AG20443 (cell line): ENCODE measurements at regions not wholly inside any gene's neighbourhood (a gene's known extent, or its start where the extent isn't known, plus 50 kb on each side); places are given as distances from the start of the nearest gene placed in this dataset.

Experiments used
- DNase-seq: peaks from one replicate; pipeline ENCODE4 v3.0.0; 2012; ENCODE audit warnings: low spot score, mixed read lengths

DNA sequence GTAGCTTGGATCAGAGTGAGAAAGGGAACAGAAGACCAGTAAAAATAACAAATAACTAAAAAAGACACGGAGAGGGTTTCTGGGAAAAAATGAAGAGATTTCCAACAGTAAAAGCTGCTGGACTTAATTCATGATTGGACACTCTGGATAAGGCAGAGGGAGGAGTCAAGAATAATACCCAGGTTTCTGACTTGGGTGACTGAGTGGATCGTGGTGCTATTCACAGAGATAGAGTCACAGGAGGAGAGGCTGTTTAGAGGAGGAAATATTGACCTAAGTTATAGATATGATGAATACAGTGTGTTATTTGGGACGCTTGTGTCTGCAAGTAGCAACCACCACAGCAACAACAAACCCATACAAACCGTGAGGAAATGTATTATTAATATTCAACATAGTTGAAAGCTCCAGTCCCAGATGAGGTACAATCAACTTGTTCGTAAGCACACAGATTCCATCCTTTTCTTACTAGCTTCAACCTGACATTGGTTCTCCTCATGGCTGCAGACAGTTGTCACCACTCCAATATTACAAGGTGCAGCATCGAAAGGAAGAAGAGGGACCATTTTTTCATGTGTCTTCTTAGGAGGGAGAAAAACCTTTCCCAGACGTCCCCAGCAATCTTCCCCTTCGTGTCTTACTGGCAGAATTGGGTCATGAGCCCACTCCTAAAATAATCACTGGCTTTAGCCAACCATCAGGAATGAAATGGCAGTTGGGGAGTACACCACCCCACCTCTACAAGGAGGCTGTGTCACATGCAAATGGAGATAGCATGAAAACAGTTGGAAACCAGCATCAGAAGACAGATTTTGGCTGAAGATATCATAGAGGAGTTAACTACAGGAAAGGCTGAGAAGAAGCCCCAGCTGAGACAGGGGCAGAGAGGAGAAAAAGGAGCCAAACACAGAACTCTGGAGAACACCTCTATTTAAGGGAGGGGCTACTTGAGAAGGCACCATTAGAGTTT is 387.8 kb downstream of the SHQ1 start:
- no peak for DNase-seq

DNA sequence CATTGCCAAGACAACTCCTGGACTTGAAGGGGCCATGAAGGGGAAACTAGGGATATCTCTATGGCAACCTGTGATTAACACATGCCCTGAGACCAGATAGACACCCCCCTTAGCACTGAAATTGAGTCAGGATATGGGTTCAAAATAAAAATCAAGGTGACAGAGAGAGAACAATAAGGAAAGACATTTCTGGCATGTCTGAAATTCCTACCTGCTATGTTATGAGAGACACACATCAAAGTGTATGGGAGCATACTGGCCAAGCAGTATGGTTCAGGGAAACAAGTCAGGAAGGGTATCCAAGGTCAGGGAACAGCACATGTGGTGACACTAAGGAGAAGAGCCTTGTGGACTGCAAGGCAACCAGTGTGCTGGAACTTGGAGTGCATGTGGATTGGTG is 388.7 kb downstream of the SHQ1 start:
- no peak for DNase-seq

DNA sequence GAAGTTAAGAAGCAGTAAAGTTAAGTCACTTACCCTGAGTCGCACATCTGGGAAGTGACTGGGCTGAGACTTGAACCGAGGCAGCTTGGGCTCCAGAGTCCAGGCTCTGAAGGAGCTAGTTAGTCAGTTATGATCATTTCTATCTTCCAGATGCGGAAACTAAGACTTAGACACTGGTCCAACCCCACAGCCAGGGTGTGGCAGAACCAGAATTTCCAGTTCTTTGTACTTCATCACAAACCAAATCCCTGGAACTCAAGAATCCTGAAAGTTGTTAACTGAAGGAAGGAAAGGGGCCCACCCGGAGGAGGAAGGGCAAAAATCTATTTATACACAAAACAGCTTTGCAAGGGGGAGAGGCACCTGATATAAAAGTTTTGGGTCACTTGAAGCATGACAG is 389.9 kb downstream of the SHQ1 start:
- no peak for DNase-seq

DNA sequence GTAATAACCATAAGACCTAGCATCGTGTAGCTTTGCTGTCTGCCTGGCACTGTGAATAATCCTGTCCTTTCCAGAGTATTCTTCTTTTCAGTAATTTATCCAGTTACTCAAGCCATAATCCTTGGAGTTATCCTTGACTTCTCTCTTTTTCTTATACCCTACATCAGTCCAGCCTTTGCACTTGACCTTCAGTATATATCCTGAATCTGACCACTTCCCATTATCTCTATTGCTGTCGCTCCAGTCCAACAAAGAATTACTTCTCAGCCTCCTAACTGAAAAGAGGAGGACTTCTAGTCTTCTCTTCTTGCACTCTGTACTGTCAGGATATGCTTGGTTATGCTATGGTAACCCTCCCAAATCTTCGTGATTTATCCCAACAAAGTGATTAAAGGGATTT is 393.8 kb downstream of the SHQ1 start:
- DNase-seq = no peak

DNA sequence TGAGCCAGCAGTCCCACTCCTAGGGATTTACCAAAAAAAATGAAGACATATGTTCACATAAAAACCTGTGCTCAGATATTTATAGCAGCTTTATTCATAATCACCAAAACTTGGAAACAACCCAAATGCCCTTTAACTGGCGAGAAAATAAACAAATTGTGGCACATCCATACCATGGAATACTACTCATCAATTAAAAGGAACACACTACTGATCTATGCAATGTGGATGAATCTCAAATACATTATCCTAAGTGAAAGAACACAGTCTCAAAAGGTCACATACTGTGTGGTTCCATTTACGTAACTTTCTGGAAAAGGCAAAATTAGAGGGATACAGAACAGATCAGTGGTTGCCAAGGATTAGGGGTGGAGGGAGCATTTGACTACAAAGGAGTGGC is 394.5 kb downstream of the SHQ1 start:
- DNase-seq = no peak

DNA sequence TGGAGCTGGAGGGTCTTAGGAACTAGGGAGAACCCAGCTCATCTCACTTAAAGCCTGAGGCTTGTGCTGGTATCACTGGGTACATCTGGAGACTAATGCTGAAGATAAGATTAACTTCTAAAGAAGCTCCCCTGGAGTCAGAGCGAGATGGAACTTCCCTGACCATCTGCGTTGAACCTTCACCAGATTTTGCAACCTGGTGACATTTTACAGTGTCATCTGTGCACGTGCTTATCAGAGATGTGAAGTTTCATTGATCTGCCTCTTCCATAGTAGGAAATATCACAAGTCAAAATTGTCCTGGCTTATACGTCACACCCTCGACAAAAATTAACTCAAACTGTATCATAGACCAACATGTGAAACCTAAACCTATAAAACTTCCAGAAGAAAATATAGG is 395.5 kb downstream of the SHQ1 start:
- DNase-seq = no peak

DNA sequence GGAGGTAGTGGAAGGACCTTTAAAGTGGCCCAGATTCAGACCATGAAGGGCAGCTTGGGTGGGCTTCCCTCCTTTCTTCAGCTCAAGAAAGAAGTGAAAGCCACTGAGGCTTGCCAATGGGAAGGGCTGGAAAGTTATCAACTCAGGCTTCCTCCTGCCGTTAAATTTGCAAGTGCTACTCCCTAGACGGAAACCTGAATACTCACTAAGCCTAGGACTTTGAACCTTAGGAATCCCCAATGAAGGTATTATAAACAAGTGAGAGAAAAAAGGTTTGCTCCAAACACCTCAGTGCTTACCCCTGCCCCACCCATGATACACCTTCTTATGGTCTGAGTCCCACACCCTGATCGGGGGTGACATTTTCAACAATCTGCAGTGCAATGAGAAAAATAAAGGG is 396.4 kb downstream of the SHQ1 start:
- no peak for DNase-seq

DNA sequence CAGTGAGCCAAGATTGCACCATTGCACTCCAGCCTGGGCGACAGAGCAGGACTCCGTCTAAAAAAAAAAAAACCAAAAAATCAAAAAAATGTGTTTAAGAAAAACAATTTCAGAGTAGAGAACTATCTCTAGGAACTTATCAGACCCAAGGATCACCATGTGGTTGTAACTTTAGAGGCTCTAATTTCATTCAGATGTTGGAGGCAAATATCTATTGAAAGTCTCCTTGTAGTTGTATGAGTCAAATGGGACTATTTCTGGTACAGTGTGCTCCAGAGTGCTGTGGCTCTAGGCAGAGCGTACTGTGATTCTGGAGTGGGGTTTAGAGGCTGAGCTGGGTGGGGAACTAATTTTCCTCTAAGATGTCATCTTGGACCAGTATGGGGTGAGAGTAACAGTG is 398.7 kb downstream of the SHQ1 start:
- peak; percentile 63 for DNase-seq

DNA sequence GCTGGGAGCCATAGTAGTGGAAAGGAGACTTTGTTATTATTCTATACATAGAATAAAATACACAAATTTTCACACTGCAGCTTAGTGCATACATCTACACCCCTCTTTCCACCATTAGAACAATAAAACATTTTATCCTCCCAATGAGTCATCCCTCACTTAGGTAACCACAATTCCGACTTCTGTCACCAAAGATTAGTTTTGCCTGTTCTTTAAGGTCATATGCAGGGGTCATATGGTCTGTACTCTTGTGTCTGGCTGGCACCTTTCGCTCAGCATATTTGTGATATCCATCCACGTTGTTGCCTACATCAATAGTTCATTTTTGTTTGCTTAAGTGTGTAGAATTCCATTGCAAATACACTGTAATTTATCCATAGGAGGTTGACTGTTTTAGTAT is 399.4 kb downstream of the SHQ1 start:
- no peak for DNase-seq

DNA sequence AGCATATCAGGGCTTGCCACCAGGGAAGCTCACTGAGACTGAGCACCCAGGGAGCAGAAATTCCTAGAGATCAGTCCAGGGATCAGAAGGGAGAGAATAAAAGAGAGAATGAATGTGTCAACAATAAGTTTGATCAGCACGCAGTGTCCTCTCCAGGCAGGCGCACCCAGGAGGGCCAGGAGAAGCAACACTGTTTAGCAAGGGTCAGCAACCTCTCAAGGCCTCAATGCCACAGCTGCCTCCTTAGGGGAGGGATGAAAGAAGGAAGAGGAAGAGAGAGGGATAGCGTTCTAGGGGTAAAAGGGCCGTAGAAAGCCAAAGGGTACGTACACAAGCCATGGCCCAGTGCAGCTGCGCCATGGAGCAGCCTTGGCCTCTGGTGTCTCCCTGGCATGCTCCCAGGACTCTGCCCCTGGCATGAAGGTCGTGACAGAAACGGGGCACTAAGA is 399.8 kb downstream of the SHQ1 start:
- DNase-seq = no peak

DNA sequence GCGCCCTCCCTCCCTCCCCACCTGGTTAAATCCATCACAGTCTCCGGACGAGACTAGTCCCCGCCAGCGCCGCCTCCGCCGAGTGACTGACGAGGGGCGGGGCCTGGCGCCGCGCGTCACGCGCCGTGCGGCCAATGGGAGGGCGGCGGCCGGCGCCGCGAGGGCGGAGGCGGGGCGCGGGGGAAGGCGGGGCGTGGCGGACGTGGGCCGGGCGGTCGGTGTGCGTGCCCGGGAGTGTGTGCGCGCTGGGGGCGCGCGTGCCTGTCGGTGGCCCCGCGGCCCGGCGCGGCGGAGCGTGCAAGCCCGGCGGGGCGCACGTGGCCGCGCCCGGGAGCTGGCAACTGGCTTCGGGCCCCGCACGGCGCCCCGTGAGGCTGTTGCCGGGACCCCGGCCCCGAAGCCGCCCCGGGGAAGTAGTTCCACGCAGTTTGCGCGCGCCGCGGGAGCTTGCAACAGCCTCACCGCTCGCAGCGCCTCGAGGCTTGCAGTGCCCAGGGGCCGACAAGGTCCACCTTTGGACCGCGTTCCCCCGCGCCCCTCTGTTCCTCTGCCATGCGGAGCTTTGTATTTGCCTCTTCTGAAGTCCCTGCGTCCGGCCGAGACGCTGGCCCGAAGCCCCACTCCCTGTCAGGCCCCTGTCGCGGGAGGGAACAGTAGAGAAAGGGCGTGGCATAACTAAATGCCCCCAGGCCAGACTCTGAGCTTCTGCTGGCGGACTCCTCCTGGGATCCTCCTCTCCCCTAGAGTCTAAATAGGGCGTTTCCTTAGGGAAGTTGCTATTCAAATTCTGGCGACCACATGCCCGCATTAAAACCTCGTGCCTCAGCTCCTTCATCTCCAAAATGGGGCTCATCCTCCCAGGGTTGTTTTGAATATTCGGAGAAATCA is 400.9 kb downstream of the SHQ1 start:
- DNase-seq = peak; percentile 98

DNA sequence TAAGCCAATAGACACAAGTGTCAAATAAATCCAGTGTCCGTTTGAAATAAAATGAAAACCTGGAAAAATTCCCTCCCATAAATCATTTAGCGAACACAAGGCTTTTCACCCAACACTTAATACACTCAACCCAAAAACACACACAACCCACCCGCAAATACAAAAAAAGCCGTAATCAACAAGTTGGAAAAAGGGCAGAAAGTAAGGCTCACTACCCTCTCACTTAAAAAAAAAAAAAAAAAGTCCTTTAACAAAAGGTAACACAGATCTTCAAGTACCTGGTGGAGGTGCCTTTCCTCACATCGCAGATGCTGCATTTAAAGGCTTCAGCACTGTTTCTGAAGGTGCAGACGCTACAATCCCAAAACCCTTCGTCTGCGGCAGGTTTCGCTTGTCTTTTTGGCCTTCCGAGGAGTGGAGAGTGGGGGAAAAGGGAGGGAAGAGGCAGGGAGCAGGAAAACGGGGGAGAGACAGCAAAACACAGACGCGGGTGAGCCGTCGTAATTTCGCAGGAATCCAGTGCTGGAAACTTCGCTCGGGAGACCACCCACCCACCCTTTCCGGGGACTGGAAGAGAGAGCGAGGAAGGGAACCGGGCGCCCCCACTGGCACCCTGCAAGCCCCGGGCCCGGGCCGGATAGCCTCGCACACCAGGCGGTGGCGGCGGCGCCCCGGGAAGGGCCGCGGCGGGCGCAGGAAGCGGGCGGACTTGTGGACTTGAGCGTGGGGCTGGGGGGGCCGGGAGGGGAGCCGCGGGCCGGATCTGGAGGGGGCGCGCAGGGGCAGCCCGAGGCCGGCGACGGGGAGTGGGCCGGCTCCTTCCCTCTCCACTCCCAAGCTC is 401.8 kb downstream of the SHQ1 start, which contains the start of gene RYBP:
Gene RYBP, minus strand, starts transcription at position 404 of the 841 bp plus-strand sequence.
- no peak for DNase-seq

DNA sequence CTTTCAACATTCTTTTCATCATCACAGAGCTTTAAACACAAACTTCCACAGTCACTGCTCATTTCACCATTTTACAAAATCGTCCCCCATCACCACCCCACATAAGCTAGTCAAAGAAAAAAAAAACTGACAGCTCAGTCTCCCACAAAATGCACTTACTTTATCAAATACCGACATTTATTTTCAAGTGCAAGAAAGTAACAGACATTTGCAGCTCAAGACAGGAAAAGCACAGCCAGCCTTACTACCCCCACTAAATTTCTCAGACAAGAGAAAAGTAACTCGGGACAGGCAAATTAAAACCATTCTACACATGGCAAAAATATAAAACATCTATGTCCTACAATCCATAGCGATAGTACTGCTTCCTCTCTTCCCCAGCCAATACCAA is 402.4 kb downstream of the SHQ1 start:
- no peak for DNase-seq

DNA sequence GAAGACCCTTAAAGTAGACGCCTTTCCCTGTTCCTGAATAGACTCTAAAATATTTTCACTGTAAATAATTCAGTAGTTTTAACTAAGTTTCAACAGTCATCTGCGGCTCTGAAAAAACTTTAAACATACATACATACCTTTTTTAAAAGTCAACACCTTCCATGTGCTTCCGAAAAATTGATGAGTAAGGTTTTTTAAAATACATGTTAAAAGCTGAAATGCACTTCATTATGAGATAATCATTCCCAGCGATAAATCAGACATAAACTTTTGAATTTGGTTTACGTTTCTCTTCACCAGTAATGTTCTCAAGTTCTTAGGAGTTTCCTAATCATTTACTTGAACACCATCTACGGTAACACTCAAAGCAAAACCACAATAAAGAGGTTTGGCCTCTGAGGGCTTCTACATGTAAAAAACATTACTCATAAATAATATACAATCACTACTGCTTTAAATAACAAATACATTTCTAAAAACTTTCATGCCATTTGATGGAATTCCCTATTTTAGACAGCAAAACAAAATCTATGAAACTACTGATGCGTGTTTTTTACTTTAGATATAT is 403.5 kb downstream of the SHQ1 start:
- DNase-seq = no peak

DNA sequence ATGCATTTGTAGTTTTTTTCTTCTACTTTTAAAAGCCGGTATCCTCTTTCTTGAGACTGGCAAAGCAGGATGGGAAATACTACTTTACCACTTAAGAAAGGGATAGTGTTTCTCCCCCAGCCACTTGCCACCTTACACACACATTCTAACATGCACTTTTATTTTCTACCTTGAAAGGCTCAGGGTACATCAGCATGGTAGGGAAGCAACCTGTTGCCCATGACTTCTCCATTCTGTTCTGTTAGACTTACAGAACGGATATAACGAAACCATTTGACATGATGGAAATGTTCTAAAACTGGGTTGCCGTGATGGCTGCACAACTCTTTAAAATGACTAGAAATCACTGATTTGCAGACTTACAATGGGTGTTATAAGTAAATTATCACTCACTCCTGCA is 405.5 kb downstream of the SHQ1 start:
- no peak for DNase-seq

DNA sequence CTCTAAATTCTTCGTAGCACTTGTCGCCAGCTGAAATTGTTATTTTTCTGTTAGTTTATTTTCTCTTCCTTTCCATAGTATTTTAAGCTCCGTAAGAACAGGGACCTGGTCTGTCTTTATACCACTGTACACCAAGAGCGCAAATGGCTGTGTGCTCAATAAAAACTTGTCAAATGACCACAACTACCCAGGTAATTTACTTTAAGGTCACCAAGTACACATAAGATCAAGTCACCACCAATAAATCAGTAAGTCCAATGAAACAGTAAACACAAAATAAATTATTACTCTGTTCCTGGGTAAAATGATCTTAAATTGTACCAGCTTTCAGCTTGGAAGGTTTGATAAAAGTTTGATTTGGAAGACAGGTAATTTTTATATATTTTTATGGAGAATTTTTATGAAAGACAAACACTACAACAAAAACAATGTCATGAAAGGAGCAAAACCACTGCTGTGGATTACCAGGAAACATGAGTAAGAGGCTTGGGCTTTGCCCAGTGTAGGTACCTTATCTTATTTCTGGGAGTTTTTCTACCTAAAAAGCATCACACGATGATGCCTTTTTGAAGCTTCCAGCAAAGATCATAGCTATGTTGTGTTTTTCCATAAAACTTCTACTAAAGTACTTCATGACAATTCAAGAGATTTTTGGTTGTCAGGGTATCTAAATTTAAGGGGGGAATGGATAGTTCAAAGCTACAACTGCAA is 406.8 kb downstream of the SHQ1 start:
- no peak for DNase-seq

DNA sequence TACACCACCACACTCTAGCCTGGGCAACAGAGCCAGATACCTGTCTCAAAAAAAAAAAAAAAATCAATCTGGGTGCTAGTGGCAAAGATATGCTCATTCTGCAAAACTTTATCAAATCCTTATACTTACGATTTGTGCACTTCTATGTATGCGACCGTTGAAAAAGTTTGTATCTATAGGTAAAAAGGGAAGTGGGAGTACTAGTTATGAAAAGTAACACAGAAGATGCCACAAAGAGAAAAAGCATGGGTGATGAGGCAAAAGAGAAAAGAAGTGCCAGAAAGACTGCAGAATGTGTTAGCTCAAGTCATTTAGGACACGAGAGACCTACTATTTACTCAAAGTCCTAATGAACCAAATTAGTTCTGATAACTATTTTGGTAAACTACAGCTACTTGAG is 407.8 kb downstream of the SHQ1 start:
- DNase-seq = no peak

DNA sequence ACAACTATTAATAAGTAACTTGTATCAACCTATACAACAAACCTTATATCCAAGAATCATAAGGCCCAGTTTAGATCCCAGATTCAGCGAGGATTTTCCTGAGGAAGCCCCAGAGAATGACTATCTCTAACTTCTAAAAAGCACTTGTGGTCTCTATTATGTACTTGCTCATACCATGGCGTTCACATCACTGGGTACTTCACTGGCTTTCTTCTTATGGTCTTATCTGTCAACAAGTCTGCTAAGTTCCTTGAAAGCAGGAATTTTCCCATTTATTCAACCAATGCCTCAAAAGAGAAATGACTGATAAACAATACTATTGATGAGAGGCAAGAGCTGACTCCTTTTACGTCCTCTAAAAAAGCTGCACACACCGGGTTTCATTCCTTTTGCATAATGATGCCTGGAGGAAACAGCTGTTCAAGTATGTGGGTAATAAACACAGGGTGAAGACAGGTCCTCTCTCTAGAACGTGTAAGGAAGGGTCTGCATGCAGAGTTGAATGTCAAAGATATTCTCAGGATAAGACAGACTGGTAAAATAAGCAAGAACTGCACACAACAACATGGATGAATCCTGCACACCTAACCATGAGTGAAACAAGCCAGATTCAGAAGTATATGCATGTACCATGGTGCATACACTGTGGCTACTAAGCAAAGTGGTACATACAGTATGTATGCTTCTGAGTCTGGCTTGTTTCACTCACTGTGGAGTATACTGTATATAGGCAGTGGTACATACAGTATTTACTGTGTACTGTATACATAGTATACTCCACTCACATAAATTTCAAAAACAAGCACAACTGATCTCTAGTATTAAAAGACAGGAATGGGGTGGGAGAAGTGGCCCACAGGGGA is 408.7 kb downstream of the SHQ1 start:
- DNase-seq = no peak

DNA sequence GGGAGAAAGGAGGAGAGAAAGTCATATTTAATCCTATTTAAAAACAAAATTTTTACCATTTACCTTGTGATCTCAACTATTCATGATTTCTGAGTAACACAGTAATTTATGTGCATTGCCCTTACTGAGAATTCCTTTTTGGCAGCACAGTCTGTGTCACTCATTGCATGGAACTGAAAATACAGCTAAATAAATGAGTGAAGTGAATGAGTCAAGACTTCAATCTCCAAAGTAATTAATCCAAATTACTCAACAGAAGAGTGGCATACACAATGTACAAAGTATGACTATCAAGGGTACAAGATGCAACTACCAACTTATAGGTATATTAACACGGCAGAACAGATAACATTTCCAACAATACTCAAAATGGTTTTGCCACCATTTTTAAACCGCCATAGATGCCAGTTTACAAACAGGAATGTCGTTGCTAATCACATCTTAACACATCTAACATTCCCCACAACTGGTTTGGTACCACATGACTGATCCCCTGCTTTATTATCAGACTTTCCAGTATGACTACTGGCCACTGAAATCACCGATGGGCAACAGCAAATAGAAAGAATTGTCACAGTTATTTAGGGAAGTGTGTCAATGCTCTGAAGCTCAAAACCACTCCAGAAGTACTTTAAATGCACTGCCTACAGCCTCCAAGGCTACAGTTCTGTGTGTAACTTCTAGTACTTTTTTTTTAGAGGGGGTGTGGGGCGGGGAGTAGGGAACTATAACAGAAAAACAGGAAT is 410.4 kb downstream of the SHQ1 start:
- no peak for DNase-seq
